GM12878 (cell line): ENCODE measurements at regions not wholly inside any gene's neighbourhood (a gene's known extent, or its start where the extent isn't known, plus 50 kb on each side); places are given as distances from the start of the nearest gene placed in this dataset.

Experiments
- BHLHE40 ChIP-seq, 2 experiments: fragments of 450-650 bp in 1 of 2; IDR thresholded peaks; 2 replicates each; pipeline ENCODE4 v1.6.1; 2011 to 2017; ENCODE audit warnings: low read depth in 2 of 2, borderline replicate concordance in 1 of 2, improper control_type of control experiment in 1 of 2, low read length in 1 of 2, mild to moderate bottlenecking in 1 of 2
- CREB1 ChIP-seq: IDR thresholded peaks from 2 replicates; pipeline ENCODE4 v1.6.1; 2012; ENCODE audit warnings: low read depth, mild to moderate bottlenecking, inconsistent platforms
- CTCF ChIP-seq, 3 experiments: IDR thresholded peaks in 2 of 3; conservative IDR thresholded peaks in 1 of 3; 2 replicates each; pipeline ENCODE4 v1.5.1; 2011; ENCODE audit warnings: low read depth in 3 of 3, low read length in 3 of 3, mild to moderate bottlenecking in 3 of 3, control low read depth in 2 of 3, moderate library complexity in 2 of 3, inconsistent platforms in 1 of 3, mixed read lengths in 1 of 3; ENCODE audit not compliant: control insufficient read depth in 2 of 3, insufficient read depth in 1 of 3; ENCODE audit errors: extremely low read depth in 1 of 3
- KLF5 ChIP-seq: fragments of 450-650 bp; IDR thresholded peaks from 2 replicates; pipeline ENCODE4 v1.6.1; 2014; ENCODE audit warnings: mild to moderate bottlenecking; ENCODE audit not compliant: partially characterized antibody
- POLR2A ChIP-seq: IDR thresholded peaks from 2 replicates; pipeline ENCODE4 v1.6.1; 2011; ENCODE audit warnings: low read depth, mild to moderate bottlenecking, low read length
- POLR2AphosphoS5 ChIP-seq: IDR thresholded peaks from 2 replicates; pipeline ENCODE4 v1.6.1; 2011; ENCODE audit warnings: mild to moderate bottlenecking, low read length, inconsistent platforms
- TCF12 ChIP-seq: IDR thresholded peaks from 2 replicates; pipeline ENCODE4 v1.6.1; 2011; ENCODE audit warnings: low read depth, mild to moderate bottlenecking, low read length
- USF2 ChIP-seq: IDR thresholded peaks from 2 replicates; pipeline ENCODE4 v1.6.1; 2011; ENCODE audit warnings: low read depth, low read length, improper control_type of control experiment, borderline replicate concordance
- ZBED1 ChIP-seq: IDR thresholded peaks from 2 replicates; pipeline ENCODE4 v1.6.1; 2016; ENCODE audit warnings: borderline replicate concordance

GRCh38 chr5:129405222-129405621, 54.9 kb upstream of the ADAMTS19 start:
- TF ChIP-seq CTCF (IDR thresholded peaks at IDR 0.05 in 2 of 3, conservative IDR thresholded peaks at IDR 0.05 in 1 of 3; ENCODE audit: control insufficient read depth in 2 of 3, extremely low read depth in 1 of 3, insufficient read depth in 1 of 3, low read depth in 3 of 3, low read length in 3 of 3) = no peak
- no peak for TF ChIP-seq KLF5
- no peak for TF ChIP-seq POLR2AphosphoS5
- TF ChIP-seq CREB1 = no peak
- TF ChIP-seq ZBED1 = no peak
- TF ChIP-seq TCF12 = no peak
- no peak for TF ChIP-seq POLR2A
- no peak for TF ChIP-seq USF2
- TF ChIP-seq BHLHE40 (IDR thresholded peaks at IDR 0.05; ENCODE audit: borderline replicate concordance in 1 of 2, low read depth in 2 of 2, low read length in 1 of 2) = no peak
